ENCODE measurements at regions not wholly inside any gene's neighbourhood (a gene's known extent, or its start where the extent isn't known, plus 50 kb on each side); places are given as distances from the start of the nearest gene placed in this dataset.

GRCh38 chr2:15766911-15767597, 173.3 kb upstream of the MYCN start:
- DNase-seq: no peak

DNA sequence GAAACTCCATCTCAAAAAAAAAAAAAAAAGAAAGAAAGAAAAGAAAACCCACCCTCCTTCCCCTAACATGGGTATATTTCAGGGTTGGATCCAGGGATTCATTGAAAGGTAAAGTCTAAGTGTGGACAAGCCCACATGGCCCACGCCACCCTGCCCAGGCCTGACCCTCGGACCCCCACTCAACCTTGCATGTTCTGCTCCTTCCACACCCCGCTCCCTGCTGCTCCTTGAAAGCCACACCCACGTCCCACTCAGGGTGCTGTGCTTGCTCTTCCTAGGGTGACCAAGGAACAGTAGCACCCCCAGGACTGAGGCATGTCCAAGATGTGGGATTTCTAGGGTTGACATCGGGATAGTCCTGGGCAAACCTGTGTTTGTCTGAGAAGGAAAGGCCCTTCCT, 172.7 kb upstream of the MYCN start:
- no peak for DNase-seq

- DNase-seq: no peak
These were observed 172.2 kb upstream of the MYCN start for GRCh38 chr2:15768142-15768541.

GRCh38 chr2:15768615-15769014, 171.7 kb upstream of the MYCN start:
- peak; percentile 27 for DNase-seq

GRCh38 chr2:15769235-15769634, 171.1 kb upstream of the MYCN start:
- no peak for DNase-seq

DNA sequence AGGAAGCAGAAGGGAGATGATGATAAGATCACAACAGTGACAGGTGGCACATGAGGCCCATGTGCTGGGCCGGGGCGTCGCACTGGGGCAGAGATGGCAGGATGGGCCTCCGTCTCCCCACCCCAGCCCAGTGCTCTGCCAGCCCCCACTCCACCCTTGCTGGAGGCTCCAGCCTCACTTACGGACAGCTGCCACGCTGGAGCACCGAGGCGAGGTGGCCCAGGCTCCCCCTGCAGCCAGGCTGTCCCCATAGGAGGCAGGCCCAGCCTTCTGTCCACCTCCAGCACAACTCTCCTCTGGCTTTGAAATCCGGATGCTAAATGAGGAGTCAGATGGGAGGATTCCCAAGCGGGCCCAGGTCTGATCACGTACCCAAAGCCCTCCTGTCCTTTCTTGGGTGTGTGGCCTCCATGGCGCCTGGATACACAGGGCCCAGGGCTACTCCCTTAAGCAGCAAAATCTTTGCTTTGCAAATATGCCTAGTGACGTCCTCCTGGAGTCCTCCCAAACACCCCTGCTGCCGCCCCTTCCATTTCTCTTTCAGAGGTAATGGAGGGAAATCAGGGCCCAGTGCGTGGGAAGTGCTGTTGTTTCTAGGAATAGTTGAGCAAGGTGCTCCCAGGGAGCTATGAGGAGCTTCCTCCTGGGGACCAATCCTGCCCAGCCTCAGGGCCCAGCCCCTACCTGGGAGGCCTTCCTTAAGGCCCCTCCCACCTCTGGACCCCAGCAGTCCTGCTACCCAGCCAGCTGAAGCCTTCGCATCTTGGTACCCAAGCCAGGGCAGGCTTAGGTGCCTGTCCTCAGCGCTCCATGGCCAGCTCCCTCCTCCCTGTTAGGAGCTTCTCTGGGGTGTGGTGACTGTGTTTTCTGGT, 170.4 kb upstream of the MYCN start:
- no peak for DNase-seq

- DNase-seq: no peak
These were observed 169.7 kb upstream of the MYCN start for GRCh38 chr2:15770606-15771005.

GRCh38 chr2:15771124-15771523, 169.2 kb upstream of the MYCN start:
- DNase-seq: no peak

- DNase-seq: no peak
These were observed 168.2 kb upstream of the MYCN start for GRCh38 chr2:15772086-15772595.

DNA sequence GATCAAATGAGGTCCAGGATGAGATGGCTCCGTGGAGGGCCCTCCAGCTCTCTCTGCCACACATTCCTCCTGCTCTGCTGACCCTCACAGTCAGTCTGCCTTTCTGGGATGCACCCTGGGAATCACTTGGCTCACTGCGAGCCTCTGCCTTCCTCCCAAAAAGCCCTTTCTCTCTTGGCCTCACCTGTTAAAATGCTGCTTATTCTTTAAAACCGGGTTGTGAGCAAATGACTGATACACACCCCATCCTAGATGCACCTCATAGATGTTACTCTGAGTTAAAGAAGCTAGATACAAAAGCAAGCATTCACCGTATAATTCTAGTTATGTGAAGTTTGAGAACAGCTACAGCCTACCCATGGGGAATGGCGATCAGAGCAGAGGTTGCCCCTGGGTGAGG, 167.7 kb upstream of the MYCN start:
- DNase-seq: no peak

DNA sequence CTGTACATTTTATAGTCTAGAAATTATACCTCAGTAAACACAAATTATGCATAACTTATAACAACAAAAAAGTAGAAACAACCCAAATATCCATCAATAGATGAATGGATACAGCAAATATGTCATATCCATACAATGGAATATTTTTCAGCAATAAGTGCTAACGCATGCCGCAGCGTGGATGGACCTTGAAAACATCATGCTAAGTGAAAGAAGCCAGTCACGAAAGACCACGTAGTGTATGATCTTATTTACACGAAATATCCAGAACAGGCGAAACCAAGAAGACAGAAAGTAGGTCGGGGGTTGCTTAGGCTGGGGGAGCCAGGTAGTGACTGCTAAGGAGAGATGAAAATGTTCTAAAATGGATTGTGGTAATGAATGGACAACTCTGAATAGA, 167.1 kb upstream of the MYCN start:
- DNase-seq: no peak

DNA sequence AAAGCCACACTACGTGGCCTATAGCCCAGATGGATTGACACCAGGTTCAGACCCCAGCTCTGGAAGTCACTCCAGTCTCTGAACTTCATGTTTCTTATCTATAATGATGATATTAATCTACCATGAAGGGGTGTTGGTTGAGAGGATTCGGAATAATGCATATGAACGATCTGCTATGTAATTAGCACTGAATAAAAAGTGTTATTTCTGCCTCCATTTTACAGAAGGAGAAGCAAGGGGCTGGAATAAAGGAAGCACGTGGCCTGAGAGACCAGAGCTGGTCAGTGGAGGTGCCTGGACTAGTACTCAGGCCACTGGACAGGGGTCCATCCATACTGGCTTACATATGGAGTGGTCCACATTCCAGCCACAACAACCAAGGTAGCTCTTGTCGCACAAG, 166.5 kb upstream of the MYCN start:
- DNase-seq: no peak

GRCh38 chr2:15775753-15776628, 164.4 kb upstream of the MYCN start:
- DNase-seq: no peak

DNA sequence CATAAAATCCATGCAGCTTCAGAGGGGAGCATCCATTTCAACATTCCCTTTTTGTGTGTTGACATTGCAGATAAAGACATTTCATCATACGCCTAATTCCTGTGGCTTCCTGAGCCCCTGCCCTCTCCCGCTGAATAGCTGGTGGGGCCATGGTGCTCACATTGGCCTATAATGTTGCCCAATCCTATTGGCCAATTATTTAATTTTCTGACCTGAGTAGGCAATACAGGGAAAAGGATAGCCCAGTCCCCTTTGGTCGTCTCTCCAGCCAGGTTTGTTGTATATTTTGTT, 163.8 kb upstream of the MYCN start:
- DNase-seq: no peak

- DNase-seq: no peak
These were observed 163.2 kb upstream of the MYCN start for GRCh38 chr2:15776992-15777702.

GRCh38 chr2:15777795-15778371, 162.5 kb upstream of the MYCN start:
- no peak for DNase-seq

DNA sequence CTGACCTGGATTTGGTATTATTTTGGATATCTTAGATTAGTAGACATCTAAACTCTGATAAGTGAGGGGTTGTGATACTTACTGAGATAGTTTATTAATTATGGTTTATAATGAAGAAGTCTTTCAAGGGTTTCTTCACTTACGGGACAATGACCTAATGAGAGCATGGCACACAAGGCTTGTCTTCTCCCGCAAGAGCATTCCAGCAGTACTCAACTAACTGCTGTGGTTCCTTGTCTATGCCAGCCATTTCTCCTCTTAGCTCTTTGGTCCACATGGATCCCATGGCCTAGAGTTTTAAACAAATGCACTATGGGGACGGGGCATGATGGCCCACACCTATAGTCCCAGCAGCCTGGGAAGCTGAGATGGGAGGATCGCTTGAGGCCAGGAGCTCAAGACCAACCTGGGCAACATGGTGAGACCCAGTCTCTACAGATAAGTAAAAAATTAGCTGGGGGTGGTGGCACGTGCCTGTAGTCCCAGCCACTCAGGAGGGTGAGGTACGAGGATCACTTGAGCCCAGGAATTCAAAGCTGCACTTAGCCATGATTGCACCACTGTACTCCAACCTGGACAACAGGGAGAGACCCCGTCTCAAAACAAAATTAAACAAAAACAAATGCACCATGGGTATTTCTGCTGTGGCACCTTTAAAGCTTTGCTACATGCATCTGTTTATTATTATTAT, 161.7 kb upstream of the MYCN start:
- no peak for DNase-seq

DNA sequence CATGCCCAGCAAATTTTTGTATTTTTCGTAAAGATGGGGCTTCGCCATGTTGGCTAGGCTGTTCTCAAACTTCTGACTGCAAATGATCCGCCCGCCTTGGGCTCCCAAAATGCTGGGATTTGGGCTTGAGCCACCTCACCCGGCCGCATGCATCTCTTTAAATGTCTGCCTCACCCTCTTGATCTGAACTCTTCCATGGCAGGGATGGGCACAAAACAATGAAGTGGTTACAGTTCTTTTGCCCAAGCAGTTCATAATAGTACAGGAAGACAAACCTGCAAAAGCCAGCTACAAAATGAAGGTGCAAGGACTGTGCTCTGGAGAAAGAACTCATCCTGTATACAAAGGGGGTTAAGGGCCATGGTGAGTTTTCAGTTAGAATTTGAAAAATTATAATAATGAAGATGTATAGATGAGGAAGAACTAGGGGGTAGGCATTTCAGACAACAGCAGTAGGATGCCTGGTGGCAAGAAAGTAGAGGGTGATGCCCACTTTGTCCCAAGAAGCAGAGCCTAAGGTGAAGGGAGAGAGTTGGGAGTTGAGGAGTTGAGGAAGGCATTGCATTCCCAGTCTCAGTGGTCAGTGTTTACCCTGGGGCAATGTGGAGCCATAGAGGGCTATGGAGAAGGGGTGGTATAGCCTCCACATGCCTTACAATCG, 160.8 kb upstream of the MYCN start:
- no peak for DNase-seq

GRCh38 chr2:15780234-15780633, 160.1 kb upstream of the MYCN start:
- DNase-seq: no peak

DNA sequence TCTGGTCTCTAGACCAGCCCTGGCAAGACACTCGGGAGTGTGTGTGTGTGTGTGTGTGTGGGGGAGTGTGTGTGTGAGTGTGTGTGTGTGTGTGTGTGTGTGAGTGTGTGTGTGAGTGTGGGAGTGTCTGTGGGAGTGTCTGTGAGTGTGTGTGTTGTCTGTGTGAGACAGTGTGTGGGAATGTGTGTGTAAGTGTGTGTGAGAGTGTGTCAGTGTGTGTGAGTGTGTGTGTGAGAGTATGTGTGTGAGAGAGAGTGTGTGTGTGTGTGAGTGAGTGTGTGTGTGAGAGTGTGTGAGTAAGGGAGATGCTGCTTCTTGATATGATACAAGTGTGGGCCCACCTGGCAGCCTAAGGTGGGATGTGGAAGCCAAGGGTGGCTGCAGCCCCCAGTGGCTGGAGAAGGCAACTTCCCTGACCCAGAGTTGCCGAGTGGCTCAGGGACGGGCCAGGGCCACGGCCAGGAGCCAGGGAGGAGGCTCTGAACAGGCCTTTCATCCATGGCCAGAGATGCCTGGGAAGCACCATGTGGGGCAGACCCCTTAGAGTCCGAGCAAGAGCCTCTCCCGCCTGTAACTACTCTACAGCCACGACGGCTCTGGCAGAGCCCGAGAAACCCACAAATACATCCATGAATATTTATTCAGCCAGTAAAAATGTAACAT, 159.3 kb upstream of the MYCN start:
- DNase-seq: no peak

Measured in eye (tissue), 1 donor.